ENCODE measurements at regions not wholly inside any gene's neighbourhood (a gene's known extent, or its start where the extent isn't known, plus 50 kb on each side); places are given as distances from the start of the nearest gene placed in this dataset.

- TF ChIP-seq, protein P1, sequence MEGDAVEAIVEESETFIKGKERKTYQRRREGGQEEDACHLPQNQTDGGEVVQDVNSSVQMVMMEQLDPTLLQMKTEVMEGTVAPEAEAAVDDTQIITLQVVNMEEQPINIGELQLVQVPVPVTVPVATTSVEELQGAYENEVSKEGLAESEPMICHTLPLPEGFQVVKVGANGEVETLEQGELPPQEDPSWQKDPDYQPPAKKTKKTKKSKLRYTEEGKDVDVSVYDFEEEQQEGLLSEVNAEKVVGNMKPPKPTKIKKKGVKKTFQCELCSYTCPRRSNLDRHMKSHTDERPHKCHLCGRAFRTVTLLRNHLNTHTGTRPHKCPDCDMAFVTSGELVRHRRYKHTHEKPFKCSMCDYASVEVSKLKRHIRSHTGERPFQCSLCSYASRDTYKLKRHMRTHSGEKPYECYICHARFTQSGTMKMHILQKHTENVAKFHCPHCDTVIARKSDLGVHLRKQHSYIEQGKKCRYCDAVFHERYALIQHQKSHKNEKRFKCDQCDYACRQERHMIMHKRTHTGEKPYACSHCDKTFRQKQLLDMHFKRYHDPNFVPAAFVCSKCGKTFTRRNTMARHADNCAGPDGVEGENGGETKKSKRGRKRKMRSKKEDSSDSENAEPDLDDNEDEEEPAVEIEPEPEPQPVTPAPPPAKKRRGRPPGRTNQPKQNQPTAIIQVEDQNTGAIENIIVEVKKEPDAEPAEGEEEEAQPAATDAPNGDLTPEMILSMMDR (IDR thresholded peaks at IDR 0.05; ENCODE audit: low read length), result no peak
- TF ChIP-seq EZH2 (IDR thresholded peaks at IDR 0.05; ENCODE audit: borderline replicate concordance, low read length), result no peak
Measured at GRCh38 chr20:50292591-50293283, 102.1 kb downstream of the CEBPB start.
